IPS-NIHi11 (cell line): ENCODE measurements at regions not wholly inside any gene's neighbourhood (a gene's known extent, or its start where the extent isn't known, plus 50 kb on each side); places are given as distances from the start of the nearest gene placed in this dataset.
A peak's percentile ranks its signal among the peaks of the same experiment; 100 is the strongest.

Experiments
- DNase-seq: peaks from one replicate; pipeline ENCODE4 v3.0.0; 2012; ENCODE audit warnings: mixed read lengths, low spot score

GRCh38 chr4:24057915-24058559 is 168.2 kb upstream of the PPARGC1A start:
- no peak for DNase-seq

- no peak for DNase-seq
These were observed 166.4 kb upstream of the PPARGC1A start for GRCh38 chr4:24056289-24056688.

GRCh38 chr4:24055623-24056022 is 165.8 kb upstream of the PPARGC1A start:
- no peak for DNase-seq

- no peak for DNase-seq
These were observed 165.1 kb upstream of the PPARGC1A start for GRCh38 chr4:24054910-24055309.

- DNase-seq: no peak
These were observed 164.1 kb upstream of the PPARGC1A start for GRCh38 chr4:24053934-24054333.

- no peak for DNase-seq
These were observed 155.1 kb upstream of the PPARGC1A start for GRCh38 chr4:24044610-24045589.

GRCh38 chr4:24042094-24042493 is 152.2 kb upstream of the PPARGC1A start:
- no peak for DNase-seq

GRCh38 chr4:24040811-24041210 is 151.0 kb upstream of the PPARGC1A start:
- no peak for DNase-seq

- DNase-seq: no peak
These were observed 143.8 kb upstream of the PPARGC1A start for GRCh38 chr4:24033626-24034025.

- DNase-seq: peak; percentile 28
These were observed 142.6 kb upstream of the PPARGC1A start for GRCh38 chr4:24032371-24032989.

GRCh38 chr4:24026596-24026995 is 136.7 kb upstream of the PPARGC1A start:
- DNase-seq: no peak

GRCh38 chr4:24024605-24025004 is 134.8 kb upstream of the PPARGC1A start:
- no peak for DNase-seq

GRCh38 chr4:24024157-24024556 is 134.3 kb upstream of the PPARGC1A start:
- no peak for DNase-seq

- DNase-seq: no peak
These were observed 125.9 kb upstream of the PPARGC1A start for GRCh38 chr4:24015782-24016181.

GRCh38 chr4:24013668-24014422 is 124.0 kb upstream of the PPARGC1A start:
- DNase-seq: no peak

GRCh38 chr4:24010994-24011393 is 121.1 kb upstream of the PPARGC1A start:
- no peak for DNase-seq

GRCh38 chr4:24010573-24010972 is 120.7 kb upstream of the PPARGC1A start:
- DNase-seq: no peak

- DNase-seq: no peak
These were observed 118.0 kb upstream of the PPARGC1A start for GRCh38 chr4:24007860-24008261.

GRCh38 chr4:24006269-24006668 is 116.4 kb upstream of the PPARGC1A start:
- DNase-seq: no peak

GRCh38 chr4:24003926-24004325 is 114.1 kb upstream of the PPARGC1A start:
- no peak for DNase-seq

GRCh38 chr4:24003496-24003895 is 113.6 kb upstream of the PPARGC1A start:
- DNase-seq: peak; percentile 30

GRCh38 chr4:24002330-24002966 is 112.6 kb upstream of the PPARGC1A start:
- no peak for DNase-seq
